Nephron (organoid): ENCODE measurements at regions not wholly inside any gene's neighbourhood (a gene's known extent, or its start where the extent isn't known, plus 50 kb on each side); places are given as distances from the start of the nearest gene placed in this dataset.

Experiments
- H3K27ac Mint-ChIP-seq, 3 experiments: 2 replicates each; pipeline ENCODE4 v1.8.0; 2020; ENCODE audit warnings: mixed read lengths in 3 of 3, mild to moderate bottlenecking in 2 of 3, moderate library complexity in 1 of 3
- H3K27me3 Mint-ChIP-seq: 2 replicates; pipeline ENCODE4 v1.8.0; 2021; ENCODE audit warnings: low read depth, mild to moderate bottlenecking, moderate library complexity, mixed read lengths
- H3K36me3 Mint-ChIP-seq: 2 replicates; pipeline ENCODE4 v1.8.0; 2020; ENCODE audit warnings: low read depth, mixed read lengths
- H3K4me1 Mint-ChIP-seq: 2 replicates; pipeline ENCODE4 v1.8.0; 2020; ENCODE audit warnings: mixed read lengths
- H3K4me3 Mint-ChIP-seq, 3 experiments: 2 replicates each; pipeline ENCODE4 v1.8.0; 2020; ENCODE audit warnings: mild to moderate bottlenecking in 3 of 3, mixed read lengths in 3 of 3, moderate library complexity in 2 of 3
- H3K9me3 Mint-ChIP-seq: 2 replicates; pipeline ENCODE4 v1.8.0; 2020; ENCODE audit warnings: mixed read lengths
- TF ChIP-seq, protein P1 (sequence below), 3 experiments: fragments of 200-600 bp; sonication (generic); IDR thresholded peaks; one replicate each; pipeline ENCODE4 v1.5.0; 2021; ENCODE audit warnings: antibody characterized with exemption in 3 of 3; ENCODE audit not compliant: unreplicated experiment in 3 of 3

DNA sequence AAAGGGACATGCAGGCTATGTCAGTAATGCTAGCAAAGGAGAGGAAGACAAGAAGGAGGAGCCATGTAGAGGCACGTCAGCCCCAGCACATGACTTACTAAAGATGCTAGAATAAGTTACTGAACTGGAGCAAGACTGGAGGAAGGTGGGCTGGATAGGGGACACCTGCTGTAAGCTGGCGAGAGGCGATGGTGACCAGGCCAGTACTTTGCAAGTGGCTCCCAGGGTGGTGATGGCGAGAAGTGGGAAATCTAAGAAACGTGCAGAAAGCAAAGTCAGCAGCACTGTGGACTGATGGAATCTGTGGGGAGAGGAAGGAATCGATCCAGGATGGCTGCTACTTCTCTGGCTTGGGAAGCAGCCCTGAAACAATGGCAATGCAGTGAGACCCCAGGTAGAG is 617.1 kb upstream of the ADAMTS16 start:
- Mint-ChIP-seq H3K27ac (no peak overlapping the region), H3K36me3 (no peaks in the 10 kb centered on the region), H3K9me3 (no peaks in the 10 kb centered on the region), H3K4me1 (no peaks in the 10 kb centered on the region), H3K4me3 (no peak overlapping the region), H3K27me3 (no peaks in the 10 kb centered on the region)
- TF ChIP-seq, protein P1, sequence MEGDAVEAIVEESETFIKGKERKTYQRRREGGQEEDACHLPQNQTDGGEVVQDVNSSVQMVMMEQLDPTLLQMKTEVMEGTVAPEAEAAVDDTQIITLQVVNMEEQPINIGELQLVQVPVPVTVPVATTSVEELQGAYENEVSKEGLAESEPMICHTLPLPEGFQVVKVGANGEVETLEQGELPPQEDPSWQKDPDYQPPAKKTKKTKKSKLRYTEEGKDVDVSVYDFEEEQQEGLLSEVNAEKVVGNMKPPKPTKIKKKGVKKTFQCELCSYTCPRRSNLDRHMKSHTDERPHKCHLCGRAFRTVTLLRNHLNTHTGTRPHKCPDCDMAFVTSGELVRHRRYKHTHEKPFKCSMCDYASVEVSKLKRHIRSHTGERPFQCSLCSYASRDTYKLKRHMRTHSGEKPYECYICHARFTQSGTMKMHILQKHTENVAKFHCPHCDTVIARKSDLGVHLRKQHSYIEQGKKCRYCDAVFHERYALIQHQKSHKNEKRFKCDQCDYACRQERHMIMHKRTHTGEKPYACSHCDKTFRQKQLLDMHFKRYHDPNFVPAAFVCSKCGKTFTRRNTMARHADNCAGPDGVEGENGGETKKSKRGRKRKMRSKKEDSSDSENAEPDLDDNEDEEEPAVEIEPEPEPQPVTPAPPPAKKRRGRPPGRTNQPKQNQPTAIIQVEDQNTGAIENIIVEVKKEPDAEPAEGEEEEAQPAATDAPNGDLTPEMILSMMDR (IDR thresholded peaks at IDR 0.05; ENCODE audit: unreplicated experiment in 3 of 3), result no peak

DNA sequence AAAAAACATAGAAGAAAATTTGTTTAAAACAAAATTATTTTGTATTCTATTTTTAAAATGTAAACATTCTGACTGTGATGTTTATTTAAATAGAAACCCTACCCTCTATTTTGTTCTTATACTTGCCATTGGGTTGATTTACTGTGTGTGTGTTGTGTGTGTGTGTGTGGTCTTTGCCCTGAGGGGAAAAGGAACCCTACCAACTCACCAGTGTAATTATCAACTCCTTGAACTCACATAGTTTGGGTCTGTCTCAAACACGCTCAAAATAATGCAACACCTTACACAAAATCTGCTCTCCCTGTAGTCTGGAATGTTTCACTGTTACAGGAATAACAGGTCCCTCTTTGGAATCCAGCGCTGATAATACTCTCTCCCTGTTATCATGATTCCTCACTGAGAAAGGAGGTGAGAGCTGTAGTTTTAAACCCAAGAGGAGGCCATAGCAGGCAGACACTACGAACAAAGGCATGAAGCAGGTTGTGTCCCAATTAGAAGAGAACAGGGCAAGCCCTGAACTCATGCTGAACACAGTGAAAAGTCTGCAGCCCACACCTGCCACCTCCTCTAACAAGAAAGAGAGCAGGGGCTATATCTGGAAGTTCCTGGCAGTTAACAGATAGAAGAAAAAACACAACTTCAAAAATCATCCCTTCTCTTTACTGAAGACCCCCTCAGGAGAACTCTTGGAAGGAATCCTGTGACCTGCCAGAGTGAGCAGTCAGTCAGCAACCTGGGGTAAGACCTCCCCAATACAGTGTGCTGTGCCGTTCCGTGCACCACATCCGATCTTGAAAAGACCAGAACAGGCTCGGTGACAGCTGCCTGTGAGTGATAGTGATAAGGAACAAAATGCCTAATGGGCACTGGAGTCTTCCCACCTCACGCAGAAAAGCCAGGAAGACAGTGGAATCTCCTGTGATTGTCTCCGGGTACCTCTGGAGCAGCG is 608.1 kb upstream of the ADAMTS16 start:
- Mint-ChIP-seq H3K36me3 (no peaks in the 10 kb centered on the region), H3K9me3 (peaks cover 2% of the 10 kb centered on the region), H3K27me3 (peaks cover 4% of the 10 kb centered on the region), H3K27ac (no peak overlapping the region), H3K4me3 (no peak overlapping the region), H3K4me1 (no peaks in the 10 kb centered on the region)
- TF ChIP-seq, protein P1 (IDR thresholded peaks at IDR 0.05; ENCODE audit: unreplicated experiment in 3 of 3), result no peak

DNA sequence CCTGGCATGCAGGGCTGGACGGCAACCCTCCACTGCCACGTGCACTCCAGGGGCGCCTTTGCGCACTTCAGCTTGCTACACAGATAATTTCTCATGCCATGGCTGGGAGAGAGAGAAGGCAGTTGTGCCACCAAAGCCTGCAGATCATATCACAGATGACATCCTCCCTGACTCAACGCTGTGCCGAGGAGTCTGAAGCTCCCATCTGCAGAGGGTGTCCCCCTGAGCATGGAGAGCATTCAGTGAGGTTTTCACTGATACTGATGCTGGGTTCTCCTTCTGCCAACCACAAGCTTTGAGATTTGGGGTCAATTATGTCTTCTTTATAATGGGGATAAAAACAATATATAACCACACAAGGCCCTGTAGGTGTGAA is 607.4 kb upstream of the ADAMTS16 start:
- no peaks in the 10 kb centered on the region for H3K4me1 Mint-ChIP-seq

DNA sequence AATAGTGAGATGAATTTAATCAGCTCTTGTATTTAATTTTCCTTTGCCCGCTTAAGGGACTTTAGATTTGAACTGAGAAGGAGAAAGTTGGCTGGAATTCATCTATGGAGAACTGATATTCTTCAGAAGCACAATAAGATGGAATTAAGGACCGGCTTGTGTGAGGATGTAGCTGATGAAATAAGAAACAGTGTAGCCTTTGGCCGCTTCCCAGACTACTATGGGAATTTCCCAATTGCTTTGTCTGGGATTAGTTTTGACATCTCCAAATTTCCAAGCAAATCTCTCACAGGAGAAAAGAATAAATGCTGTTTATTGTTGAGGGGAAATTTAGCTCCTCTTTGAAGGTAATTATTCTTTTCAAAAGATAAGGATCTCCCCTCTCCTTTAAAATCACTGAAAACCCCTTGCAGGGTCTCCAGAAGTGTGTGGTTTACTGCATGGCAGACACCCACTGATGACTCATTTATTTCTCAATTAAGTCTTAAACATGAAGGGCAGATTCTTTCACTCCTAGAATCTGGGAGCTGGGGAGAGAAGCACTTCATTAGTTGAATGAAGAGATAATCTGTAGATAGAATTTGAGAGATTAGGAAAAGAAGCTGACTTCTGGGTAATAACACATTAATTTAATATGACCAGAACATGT is 606.5 kb upstream of the ADAMTS16 start:
- Mint-ChIP-seq H3K27ac (no peak overlapping the region), H3K4me3 (no peak overlapping the region), H3K36me3 (no peaks in the 10 kb centered on the region), H3K4me1 (no peaks in the 10 kb centered on the region), H3K27me3 (peaks cover 4% of the 10 kb centered on the region), H3K9me3 (peaks cover 2% of the 10 kb centered on the region)
- TF ChIP-seq, protein P1 (IDR thresholded peaks at IDR 0.05; ENCODE audit: unreplicated experiment in 3 of 3), result no peak

More for the DNA sequence above, 607.4 kb upstream of the ADAMTS16 start:
- H3K27me3 Mint-ChIP-seq, result peaks cover 4% of the 10 kb centered on the region
- H3K27ac Mint-ChIP-seq, result no peak overlapping the region
- H3K4me3 Mint-ChIP-seq, result no peak overlapping the region
- H3K9me3 Mint-ChIP-seq, result peaks cover 2% of the 10 kb centered on the region
- H3K36me3 Mint-ChIP-seq, result no peaks in the 10 kb centered on the region
- TF ChIP-seq, protein P1 (IDR thresholded peaks at IDR 0.05; ENCODE audit: unreplicated experiment in 3 of 3), result no peak

DNA sequence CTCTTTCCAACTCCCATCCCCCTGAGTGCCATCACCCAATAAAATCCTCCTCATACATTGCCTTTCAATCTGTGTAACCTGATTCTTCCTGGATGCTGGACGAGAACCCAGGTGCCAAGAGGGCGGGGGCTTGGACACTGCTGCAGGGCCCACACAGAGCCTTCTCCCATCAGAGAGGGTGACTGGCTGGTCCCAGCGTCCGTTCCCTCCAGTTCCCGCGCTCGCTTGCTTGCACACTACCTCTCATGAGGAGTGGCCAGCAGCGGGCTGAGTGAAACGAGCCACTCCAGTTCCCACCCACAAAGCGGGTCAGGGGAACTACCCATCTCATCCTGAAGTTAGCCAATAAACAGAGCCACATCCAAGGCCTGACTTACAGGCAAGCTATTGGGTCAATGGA is 602.6 kb upstream of the ADAMTS16 start:
- Mint-ChIP-seq H3K27ac (no peak overlapping the region), H3K4me3 (no peak overlapping the region), H3K4me1 (no peaks in the 10 kb centered on the region), H3K36me3 (no peaks in the 10 kb centered on the region), H3K27me3 (peaks cover 10% of the 10 kb centered on the region), H3K9me3 (peaks cover 2% of the 10 kb centered on the region)
- TF ChIP-seq, protein P1 (IDR thresholded peaks at IDR 0.05; ENCODE audit: unreplicated experiment in 3 of 3), result no peak
